OCI-LY3 (cell line): ENCODE measurements at regions not wholly inside any gene's neighbourhood (a gene's known extent, or its start where the extent isn't known, plus 50 kb on each side); places are given as distances from the start of the nearest gene placed in this dataset.

Experiments used
- EZH2phosphoT487 ChIP-seq: fragments of 200-600 bp; shearing (Covaris generic); IDR thresholded peaks from 2 replicates; pipeline ENCODE4 v1.6.1; 2018; ENCODE audit warnings: antibody characterized with exemption, mixed run types, low read depth
- TF ChIP-seq, protein P1 (sequence below): fragments of 200-600, 300-600 bp; sonication (generic); IDR thresholded peaks from 2 replicates; pipeline ENCODE4 v1.5.1; 2014; ENCODE audit warnings: antibody characterized with exemption, low read length, low read depth

DNA sequence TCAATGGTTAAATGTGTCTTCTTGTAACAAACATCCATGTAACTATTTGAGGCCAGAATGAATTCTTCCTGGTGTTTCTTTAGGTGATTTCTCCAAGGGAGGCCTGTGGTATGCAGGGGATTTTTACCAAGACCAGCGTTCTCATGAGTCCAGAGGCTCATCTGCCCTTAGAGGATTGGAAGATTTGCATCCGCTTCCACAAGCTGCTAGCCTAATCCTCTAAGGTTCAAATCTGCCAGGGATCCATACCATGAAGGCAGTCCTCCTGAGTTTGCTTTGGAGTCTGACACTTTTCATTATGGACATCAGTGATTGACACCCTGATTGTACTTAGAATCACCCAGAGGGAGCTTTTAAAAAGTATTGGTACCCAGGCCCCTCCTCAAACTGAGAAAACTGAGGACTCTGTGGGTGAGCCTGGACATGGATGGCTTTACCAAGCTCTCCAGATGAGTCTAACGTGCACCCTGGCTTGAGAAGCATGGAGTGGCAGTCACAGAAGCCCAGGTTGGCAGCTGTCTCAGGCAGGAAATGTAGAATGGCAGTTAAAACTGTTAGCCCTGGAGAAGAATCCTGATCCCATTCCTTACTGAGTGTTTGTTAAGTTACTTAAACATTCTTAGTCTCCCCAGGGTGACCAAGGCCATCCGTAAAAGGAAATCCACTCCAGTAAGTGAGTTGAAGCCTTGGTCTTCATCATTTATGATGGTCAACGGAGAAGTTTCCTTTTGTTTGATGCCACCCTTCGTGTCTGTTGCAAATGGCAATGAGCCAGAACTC lies 95.3 kb upstream of the RMDN2 start:
- TF ChIP-seq, protein P1, sequence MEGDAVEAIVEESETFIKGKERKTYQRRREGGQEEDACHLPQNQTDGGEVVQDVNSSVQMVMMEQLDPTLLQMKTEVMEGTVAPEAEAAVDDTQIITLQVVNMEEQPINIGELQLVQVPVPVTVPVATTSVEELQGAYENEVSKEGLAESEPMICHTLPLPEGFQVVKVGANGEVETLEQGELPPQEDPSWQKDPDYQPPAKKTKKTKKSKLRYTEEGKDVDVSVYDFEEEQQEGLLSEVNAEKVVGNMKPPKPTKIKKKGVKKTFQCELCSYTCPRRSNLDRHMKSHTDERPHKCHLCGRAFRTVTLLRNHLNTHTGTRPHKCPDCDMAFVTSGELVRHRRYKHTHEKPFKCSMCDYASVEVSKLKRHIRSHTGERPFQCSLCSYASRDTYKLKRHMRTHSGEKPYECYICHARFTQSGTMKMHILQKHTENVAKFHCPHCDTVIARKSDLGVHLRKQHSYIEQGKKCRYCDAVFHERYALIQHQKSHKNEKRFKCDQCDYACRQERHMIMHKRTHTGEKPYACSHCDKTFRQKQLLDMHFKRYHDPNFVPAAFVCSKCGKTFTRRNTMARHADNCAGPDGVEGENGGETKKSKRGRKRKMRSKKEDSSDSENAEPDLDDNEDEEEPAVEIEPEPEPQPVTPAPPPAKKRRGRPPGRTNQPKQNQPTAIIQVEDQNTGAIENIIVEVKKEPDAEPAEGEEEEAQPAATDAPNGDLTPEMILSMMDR, result no peak
- TF ChIP-seq EZH2phosphoT487, result no peak
